HT-29 (cell line): ENCODE measurements at regions not wholly inside any gene's neighbourhood (a gene's known extent, or its start where the extent isn't known, plus 50 kb on each side); places are given as distances from the start of the nearest gene placed in this dataset.
A peak's percentile ranks its signal among the peaks of the same experiment; 100 is the strongest.

ENCODE experiments used
- DNase-seq: peaks from one replicate; pipeline ENCODE4 v3.0.0-alpha.2; 2015; ENCODE audit warnings: low spot score

DNA sequence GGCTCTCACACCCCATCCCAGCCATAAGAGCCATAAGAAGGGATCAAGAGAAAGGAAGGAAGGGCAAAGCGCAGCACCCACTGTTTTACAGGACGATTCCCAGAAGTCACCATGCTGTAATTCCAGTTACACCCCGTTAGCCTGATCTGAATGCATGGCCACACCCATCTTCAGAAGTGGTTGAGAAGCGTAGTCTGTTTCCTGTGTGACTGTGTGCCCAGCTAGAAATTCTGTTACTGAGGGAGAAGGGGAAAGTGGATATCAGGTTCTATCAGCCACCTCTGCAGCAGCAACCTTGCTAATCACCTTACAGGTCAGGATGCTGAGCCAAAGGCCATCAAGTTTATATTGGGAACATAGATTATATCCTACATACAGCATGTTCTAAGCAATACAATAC is 260.0 kb downstream of the ABHD5 start:
- DNase-seq: no peak

DNA sequence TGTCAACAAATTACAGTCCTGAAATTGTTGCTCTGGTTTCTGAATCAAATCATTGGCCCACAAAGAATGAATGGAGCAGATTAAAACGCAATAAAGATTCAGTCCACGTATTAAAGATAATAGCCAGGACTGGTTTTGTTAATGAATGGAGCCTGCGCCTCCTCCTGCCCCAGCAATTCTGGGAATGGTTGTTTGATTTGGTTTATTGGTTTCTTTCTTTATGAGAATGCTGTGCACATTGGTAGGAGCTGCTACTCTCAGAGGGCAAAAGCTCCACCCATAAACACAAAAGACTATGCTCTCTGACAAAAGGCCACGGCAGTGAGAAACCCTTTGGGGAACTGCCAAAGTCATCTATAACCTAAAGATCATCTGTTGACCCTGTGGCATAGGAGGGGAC is 261.1 kb downstream of the ABHD5 start:
- DNase-seq: no peak

DNA sequence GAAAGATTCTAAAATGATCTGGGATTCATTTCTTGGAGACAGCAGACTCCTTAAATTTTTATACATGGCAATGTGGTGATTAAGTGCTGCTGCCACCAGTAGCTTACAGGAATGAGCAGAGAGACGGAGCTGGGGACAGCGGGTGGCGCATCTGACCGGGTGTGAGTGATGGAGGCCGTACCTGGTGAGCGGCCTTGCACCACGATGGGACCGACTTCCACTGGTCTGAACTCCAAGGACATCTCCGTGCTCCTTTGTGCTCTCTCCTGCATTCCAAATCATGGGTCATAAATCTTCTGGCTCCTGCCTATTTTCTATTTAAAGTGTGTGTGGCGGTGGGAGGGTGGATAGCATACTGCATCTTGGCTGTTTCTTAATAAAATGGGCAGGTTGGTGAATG is 262.6 kb downstream of the ABHD5 start:
- no peak for DNase-seq

GRCh38 chr3:43953814-43954692 is 263.3 kb downstream of the ABHD5 start:
- peak; percentile 4 for DNase-seq

- DNase-seq: no peak
Observed at GRCh38 chr3:43956945-43957344, 266.2 kb downstream of the ABHD5 start.

- no peak for DNase-seq
Observed at GRCh38 chr3:43957553-43957952, 266.8 kb downstream of the ABHD5 start.

- DNase-seq: no peak
Observed at GRCh38 chr3:43958005-43958770, 267.4 kb downstream of the ABHD5 start.

GRCh38 chr3:43958973-43959372 is 268.2 kb downstream of the ABHD5 start:
- DNase-seq: no peak

DNA sequence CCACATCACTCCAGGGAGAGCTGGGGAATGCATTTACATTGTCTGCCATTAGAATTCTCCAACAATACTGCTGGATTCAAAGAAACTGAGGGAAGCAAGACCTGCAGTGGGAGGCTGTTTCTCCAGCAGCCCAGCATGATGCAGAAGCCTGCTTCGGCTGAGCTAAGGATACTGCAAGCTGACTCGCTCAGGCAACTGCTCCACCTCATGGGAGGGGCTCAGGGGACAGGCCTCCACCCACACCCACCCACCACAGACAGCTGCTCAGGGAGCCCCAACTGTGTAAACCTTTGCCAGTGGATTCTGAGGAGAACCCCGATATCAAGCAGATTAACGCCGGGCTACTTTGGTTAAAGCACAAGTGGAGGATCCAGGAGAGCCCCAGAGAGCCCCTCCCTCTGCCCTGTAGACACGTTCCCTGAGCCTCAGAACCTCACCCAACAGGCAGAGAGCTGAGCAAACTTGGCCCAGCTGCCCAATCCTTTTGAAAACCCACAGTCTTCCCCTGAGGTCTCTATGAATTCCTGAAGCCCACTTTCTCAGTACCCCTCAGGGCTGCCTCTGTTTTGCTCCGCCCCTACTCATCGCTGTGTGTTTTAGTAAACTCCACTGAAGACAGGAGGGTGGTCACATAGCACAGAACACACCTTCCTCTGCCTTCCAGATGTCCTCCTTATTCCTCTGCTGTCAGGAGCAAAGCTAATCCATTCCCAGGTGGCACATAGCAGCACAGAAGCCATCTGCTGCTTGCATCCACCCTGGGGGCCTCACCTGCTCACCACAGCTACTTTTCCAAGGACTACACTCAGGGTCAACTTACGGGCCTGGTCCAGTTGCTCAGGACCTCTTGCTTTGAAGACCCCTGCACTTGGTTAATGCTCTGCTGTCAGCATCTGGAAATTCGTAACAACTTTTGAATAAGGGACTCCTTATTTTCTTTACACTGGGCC is 269.0 kb downstream of the ABHD5 start:
- no peak for DNase-seq

DNA sequence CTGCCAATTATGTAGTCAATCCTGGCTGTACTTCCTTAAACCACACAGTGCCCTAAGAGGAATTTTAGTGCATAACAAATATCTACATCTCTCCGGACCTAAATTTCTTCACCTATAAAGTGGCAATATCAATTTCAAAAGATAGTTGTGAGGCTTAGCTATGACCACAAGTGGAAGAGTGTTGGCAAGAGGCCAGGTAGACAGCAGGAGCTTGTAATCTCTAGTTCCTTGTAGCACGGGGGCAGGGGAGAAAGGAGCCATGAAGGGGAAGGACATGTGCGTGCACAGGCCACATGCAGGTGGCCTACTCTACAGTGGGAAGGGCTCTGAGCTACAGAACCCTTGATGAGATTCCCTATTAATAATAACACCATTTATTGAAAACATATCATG is 269.7 kb downstream of the ABHD5 start:
- no peak for DNase-seq

GRCh38 chr3:43962043-43962442 is 271.3 kb downstream of the ABHD5 start:
- DNase-seq: no peak

GRCh38 chr3:43963208-43963607 is 272.5 kb downstream of the ABHD5 start:
- no peak for DNase-seq

DNA sequence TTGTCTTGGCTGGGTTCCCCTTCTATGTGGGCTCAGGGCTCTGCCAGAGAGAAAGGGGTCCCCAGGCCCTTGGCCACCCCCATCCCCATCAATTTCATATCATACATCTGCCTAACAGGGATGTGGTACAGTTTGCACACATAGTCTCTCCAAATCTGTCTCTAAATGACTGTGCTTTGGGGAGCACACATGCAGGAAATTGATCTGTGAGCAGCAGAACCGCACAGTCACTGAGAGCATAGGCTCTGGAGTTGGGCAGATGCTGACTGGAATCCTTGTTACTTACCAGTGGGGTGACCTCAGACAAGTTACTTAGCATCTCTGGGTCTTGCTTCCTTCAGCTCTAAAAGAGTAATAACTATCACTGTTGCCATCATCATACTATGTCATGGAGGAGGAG is 273.9 kb downstream of the ABHD5 start:
- no peak for DNase-seq

GRCh38 chr3:43965656-43966055 is 274.9 kb downstream of the ABHD5 start:
- no peak for DNase-seq

DNA sequence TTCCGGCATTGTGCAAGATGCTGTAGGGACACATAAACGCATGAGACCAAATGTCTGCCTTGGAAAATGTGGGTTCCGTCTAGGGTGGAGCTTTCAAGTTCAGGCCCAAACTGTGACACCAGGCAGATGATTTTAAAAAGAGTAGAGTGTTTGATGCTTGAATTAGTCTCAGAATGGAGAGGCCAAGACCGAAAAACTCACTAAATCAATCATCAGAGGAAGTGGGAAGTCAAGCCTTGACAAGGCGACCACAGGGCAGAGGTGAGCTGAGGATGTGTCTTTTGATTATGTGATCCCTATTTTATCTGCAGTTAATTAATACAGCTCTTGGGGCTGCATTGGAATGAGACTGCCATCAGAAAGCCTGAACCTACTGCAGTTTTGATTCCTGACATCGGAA is 275.4 kb downstream of the ABHD5 start:
- DNase-seq: no peak

DNA sequence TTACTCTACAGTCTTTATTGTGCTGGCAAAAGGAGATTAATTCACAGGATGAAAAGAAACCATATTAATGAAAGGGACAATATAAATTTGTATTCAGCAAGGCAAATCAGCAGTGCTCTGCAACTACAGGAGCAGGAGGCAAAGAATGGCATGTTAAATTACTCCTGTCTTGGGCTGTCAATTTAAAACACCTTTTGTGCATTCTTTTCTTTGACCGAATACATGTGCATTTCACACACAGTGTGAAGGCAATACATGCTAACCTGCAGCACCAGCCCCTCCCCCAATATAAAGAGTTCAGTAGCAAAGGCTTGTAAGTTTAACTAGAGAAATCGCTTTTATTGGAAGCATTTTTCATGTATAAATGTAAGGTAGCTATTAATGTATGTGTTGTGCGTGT is 275.2 kb upstream of the TOPAZ1 start:
- no peak for DNase-seq

DNA sequence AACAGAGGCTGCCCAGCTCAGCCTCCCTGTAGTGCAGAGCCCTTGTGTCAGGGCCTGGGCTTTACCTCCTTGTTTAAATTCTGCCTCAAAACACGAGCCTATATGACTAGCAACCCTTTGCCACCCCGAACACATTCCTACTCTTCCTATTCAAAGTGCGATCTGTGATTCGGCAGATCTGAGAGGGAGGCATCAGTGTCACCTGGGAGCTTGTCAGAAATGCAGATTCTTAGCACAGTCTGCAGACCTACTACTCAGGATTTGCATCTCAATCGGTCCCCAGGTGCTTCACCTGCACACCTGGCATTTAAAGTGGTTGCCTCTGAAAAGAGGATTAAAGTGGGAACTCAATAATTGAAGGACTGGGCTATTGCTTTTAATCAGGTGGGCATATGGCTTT is 273.2 kb upstream of the TOPAZ1 start:
- DNase-seq: no peak

- DNase-seq: no peak
Observed at GRCh38 chr3:43969944-43970343, 271.7 kb upstream of the TOPAZ1 start.

DNA sequence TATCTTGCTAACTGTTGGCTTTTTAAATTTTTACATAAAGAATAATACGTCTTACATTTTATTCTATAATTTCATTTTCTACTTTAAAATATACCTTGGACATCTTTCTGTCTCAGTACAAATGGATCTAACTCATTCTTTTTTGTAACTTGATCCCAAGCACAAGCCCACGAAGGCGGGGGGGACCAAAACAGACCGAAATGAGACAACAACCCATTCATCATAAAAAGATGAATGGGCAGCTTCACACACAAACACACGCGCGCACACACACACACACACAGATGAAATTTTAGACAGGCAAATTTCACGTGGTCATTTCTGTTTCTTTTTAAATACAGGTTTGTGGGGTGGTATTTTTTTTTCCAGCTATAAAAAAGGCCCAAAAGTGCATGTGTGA is 271.3 kb upstream of the TOPAZ1 start:
- DNase-seq: no peak

DNA sequence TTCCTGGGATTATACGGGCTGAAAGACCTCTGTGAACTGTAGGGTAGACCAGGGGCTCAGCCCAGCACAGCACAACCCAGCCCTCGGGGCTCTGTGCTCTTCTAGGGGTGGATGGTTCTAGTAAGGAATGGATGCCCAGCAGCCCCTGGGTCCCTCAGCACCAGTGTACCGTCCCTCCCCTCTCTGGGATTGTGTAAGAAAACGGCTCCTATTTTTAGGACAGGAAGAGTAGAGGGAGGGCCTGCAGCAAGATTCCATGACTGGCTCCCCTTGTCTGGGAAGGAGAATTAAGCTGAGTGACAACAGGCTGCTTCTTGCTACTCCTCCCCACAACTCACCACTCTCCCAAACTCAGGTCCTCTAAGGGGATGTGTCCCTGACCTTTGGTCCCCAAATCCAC is 270.8 kb upstream of the TOPAZ1 start:
- DNase-seq: no peak

DNA sequence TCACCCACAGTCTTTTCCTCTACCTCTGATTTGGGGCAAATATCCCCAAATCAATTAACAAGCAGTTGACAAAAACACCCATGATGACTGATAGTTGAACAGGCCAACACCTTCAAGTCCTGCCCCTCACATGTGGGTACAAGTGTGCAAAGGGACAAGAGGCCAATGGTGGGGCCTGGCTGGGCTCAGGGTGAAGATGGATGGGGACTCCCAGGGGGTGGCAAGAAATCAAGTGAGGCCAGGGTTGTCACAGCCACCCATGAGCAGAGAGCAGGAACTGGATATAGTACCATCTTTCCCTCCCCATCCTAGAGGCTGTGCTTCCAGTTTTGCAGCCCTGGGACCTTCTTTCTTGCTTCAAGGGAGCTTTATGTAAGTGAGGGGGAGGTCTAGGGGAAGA is 270.2 kb upstream of the TOPAZ1 start:
- DNase-seq: no peak

- no peak for DNase-seq
Observed at GRCh38 chr3:43978708-43979107, 263.0 kb upstream of the TOPAZ1 start.
